AG10803 (cell line): ENCODE measurements at regions not wholly inside any gene's neighbourhood (a gene's known extent, or its start where the extent isn't known, plus 50 kb on each side); places are given as distances from the start of the nearest gene placed in this dataset.

Source experiments
- DNase-seq: peaks from one replicate; pipeline ENCODE4 v3.0.0; 2010; ENCODE audit warnings: low read depth
- H3K4me3 ChIP-seq: 2 replicates; pipeline ENCODE4 v1.5.1; 2011; ENCODE audit warnings: mild to moderate bottlenecking, low read length, control low read depth
- CTCF ChIP-seq: conservative IDR thresholded peaks from 2 replicates; pipeline ENCODE4 v1.5.1; 2011; ENCODE audit warnings: mild to moderate bottlenecking, low read length, control low read depth, inconsistent platforms

- no peak for TF ChIP-seq CTCF
- no peak for DNase-seq
- no peak overlapping the region for H3K4me3 ChIP-seq
Observed at GRCh38 chr11:114785820-114786219, 107.5 kb downstream of the NXPE2 start.

GRCh38 chr11:114787126-114787525, 108.8 kb downstream of the NXPE2 start:
- no peak overlapping the region for H3K4me3 ChIP-seq
- no peak for TF ChIP-seq CTCF
- DNase-seq, result no peak

- no peak overlapping the region for H3K4me3 ChIP-seq
- no peak for DNase-seq
- TF ChIP-seq CTCF, result no peak
Observed at GRCh38 chr11:114790910-114791309, 112.6 kb downstream of the NXPE2 start.

- no peak for DNase-seq
- no peak for TF ChIP-seq CTCF
- H3K4me3 ChIP-seq, result no peak overlapping the region
Observed at GRCh38 chr11:114794048-114794684, 115.8 kb downstream of the NXPE2 start.

GRCh38 chr11:114796954-114797721, 118.8 kb downstream of the NXPE2 start:
- TF ChIP-seq CTCF, result no peak
- H3K4me3 ChIP-seq, result no peak overlapping the region

GRCh38 chr11:114799476-114799875, 121.1 kb downstream of the NXPE2 start:
- no peak overlapping the region for H3K4me3 ChIP-seq
- DNase-seq, result no peak
- no peak for TF ChIP-seq CTCF

More at GRCh38 chr11:114796954-114797721, 118.8 kb downstream of the NXPE2 start:
- DNase-seq, result no peak

GRCh38 chr11:114801773-114802172, 123.4 kb downstream of the NXPE2 start:
- no peak for TF ChIP-seq CTCF
- no peak overlapping the region for H3K4me3 ChIP-seq
- no peak for DNase-seq
